ENCODE measurements at regions not wholly inside any gene's neighbourhood (a gene's known extent, or its start where the extent isn't known, plus 50 kb on each side); places are given as distances from the start of the nearest gene placed in this dataset.

- in situ Hi-C loops (cut with MboI; ENCODE audit: low sequenced_read_pairs, unreplicated experiment): no loop called here
- DNase-seq (ENCODE audit: low spot score): no peak
- TF ChIP-seq CTCF (IDR thresholded peaks at IDR 0.05; ENCODE audit: borderline replicate concordance, control extremely low read depth, extremely low read depth, insufficient read depth, missing control alignments): no peak
These were observed 91.6 kb upstream of the NLRP2B start for GRCh38 chrX:57771689-57772088.

- TF ChIP-seq CTCF (IDR thresholded peaks at IDR 0.05; ENCODE audit: borderline replicate concordance, control extremely low read depth, extremely low read depth, insufficient read depth, missing control alignments): no peak
- no peak for DNase-seq (ENCODE audit: low spot score)
- in situ Hi-C loops (cut with MboI; ENCODE audit: low sequenced_read_pairs, unreplicated experiment): no loop called here
These were observed 72.8 kb upstream of the NLRP2B start for GRCh38 chrX:57752866-57753265.

GRCh38 chrX:57741107-57741506 is 61.0 kb upstream of the NLRP2B start:
- in situ Hi-C loops (cut with MboI; ENCODE audit: low sequenced_read_pairs, unreplicated experiment): no loop called here
- no peak for TF ChIP-seq CTCF (IDR thresholded peaks at IDR 0.05; ENCODE audit: borderline replicate concordance, control extremely low read depth, extremely low read depth, insufficient read depth, missing control alignments)
- no peak for DNase-seq (ENCODE audit: low spot score)

GRCh38 chrX:57737881-57738280 is 57.8 kb upstream of the NLRP2B start:
- in situ Hi-C loops (cut with MboI; ENCODE audit: low sequenced_read_pairs, unreplicated experiment): no loop called here
- no peak for DNase-seq (ENCODE audit: low spot score)
- TF ChIP-seq CTCF (IDR thresholded peaks at IDR 0.05; ENCODE audit: borderline replicate concordance, control extremely low read depth, extremely low read depth, insufficient read depth, missing control alignments): no peak
